HG03520 (cell line): ENCODE measurements at regions not wholly inside any gene's neighbourhood (a gene's known extent, or its start where the extent isn't known, plus 50 kb on each side); places are given as distances from the start of the nearest gene placed in this dataset.

Experiments used
- ATAC-seq: cut with Tn5 transposase; IDR thresholded peaks from one replicate; pipeline ENCODE4 v1.9.1; 2021; ENCODE audit warnings: mild to moderate bottlenecking, moderate library complexity; ENCODE audit not compliant: unreplicated experiment

DNA sequence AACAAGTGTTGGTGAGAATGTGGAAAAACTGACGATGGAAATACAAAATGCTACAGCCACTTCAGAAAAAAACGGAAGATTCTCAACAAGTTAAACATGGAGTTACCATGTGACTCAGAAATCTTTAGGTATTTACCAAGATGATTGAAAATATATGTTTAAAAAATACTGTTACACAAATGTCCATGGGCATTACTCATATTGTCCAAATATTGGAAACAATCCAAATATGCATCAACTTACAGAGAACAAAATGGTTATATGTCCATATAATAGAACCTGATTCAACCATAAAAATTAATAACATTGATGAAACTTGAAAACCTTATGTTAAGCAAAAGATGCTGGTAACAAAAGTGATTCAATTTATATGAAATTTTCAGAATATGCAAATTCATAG lies 1057.7 kb upstream of the TMEM132C start:
- no peak for ATAC-seq

DNA sequence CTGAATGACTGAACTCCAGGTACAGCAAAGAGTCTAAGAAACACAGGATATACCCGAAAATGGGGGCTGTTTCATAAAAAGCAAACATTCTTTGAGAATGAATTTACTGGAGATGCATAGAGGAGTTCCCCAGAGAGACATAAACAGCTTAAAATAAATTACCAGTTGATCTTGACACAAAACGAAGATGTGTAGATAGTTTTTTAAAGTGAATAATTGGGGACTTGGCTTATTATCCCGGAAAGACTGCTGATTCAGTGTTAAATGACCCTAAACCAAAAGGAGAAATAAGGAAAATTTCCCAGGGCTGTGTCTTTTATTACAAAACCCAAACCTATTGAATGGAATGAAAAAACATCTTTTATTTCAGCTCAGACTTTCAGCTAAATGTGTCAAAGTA lies 1052.8 kb upstream of the TMEM132C start:
- no peak for ATAC-seq

DNA sequence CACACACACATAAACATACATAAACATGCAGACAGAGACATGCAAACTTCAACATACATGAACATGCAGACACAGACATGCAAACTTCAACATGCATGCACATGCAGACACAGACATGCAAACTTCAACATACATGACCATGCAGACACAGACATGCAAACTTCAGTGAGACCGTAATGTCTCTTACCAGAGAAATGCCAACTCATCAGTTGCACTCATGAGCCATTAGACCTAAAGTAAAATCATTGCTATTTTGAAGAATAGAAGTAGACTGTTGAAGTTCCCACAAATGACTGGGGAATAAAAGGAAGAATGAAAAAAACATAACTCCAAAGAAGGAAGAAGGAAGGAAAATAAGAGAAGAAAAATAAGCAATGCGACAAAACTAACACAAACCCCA lies 1044.0 kb upstream of the TMEM132C start:
- ATAC-seq, result no peak

DNA sequence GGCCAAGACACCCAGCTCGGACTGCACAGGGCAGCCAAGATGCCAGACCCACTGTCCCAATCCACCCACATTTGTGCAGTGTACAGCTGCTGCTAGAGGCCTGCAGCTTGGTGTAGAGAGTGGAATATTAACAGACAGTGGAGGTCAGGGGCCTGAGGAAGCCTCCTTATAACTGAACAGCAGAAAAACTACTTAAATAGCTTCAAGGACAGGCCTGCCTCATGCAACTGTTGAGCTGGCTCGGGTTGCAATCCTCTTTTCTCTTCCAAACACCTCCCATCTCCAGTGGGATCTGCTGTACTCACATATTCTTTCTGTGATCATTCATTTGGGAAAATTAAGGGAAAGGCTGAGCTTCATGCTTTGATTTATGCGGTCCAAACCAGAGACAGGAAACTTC lies 1043.2 kb upstream of the TMEM132C start:
- ATAC-seq, result no peak

DNA sequence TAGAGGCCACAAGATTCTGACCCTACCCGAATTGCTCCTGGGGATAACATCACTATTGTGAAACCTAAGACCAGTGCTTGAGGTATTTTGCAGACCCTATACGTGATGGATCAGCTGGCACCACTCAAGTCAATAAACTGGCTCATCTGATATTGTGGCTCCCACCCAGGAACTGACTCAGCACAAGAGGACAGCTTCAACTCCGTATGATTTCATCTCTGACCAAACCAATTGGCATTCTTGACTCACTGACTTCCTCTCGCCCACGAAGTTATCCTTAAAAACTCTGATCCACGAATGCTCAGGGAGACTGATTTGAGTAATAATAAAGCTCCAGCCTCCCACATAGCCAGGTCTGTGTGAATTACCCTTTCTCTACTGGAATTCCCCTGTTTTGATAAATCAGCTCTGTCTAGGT lies 1036.1 kb upstream of the TMEM132C start:
- ATAC-seq, result no peak

DNA sequence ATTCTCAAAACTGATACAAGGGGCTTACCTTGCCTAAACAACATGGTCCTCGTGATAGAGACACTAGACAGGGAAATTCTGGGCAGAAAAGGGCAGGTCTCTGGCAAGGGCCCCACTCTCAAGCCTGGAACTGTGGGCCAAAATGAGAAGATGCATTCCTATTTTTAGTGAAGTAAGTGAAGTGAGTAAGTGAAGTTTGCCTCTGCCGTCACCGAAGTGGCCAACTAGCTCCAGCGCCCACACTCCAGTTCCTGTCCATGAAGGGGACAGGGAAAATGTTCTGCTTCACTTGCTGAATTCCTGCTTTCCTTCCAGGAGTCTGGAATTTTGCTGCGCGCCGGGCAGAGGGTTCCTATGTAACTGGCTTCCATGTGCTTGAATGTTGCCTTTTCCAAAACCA lies 1035.6 kb upstream of the TMEM132C start:
- ATAC-seq, result no peak

DNA sequence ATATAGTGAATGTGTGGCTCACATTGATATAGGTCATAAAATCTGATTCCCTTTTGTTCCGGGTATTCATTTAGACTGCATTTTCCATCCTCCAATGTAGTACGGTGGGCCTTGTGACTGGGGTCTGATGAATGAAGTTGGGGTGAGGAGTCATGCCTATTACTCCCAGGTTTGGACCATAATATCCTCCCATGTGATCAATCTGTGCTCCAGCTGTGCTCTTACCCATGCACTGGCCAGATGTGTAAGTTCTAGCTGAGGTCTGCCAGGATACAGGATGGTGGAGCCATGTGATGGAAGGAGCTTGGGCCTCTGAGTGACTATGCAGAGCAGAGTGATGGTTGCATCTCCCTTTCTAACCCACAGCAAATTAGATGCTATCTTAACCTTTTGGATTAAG lies 1034.0 kb upstream of the TMEM132C start:
- no peak for ATAC-seq

DNA sequence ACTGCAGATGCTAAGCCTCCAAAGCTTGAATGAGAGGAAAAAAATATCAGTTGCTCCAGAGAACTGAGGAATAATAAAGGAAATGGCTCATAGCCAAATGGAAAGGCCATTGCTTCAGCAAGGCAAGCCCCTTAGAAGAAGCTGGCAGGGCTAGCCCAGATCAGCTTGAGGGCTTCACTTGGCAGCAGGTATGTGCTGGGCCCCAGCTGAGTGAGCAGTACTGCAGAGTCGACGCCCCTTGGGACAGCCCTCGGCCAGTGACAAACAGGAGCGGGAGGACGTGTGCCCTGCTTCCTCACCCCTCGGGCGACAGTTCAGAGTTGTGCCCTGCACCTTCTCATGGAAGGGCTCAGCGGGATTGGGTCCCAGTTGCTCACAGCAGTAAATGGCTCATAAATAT lies 1031.2 kb upstream of the TMEM132C start:
- ATAC-seq, result no peak

DNA sequence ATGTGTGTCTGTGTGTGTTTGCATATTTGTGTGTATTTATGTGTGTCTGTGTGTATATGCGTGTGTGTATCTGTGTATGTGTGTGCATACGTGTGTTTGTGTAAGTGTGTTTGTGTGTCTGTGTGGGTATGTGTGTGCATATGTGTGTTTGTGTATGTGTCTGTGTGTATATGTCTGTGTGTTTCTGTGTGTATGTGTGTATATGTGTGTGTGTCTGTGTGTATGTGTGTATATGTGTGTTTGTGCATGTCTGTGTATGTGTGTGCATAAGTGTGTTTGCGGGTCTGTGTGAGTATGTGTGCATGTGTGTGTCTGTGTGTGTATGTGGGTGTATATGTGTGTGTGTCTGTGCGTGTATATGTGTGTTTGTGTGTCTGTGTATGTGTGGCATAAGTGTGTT lies 1030.5 kb upstream of the TMEM132C start:
- ATAC-seq, result no peak

DNA sequence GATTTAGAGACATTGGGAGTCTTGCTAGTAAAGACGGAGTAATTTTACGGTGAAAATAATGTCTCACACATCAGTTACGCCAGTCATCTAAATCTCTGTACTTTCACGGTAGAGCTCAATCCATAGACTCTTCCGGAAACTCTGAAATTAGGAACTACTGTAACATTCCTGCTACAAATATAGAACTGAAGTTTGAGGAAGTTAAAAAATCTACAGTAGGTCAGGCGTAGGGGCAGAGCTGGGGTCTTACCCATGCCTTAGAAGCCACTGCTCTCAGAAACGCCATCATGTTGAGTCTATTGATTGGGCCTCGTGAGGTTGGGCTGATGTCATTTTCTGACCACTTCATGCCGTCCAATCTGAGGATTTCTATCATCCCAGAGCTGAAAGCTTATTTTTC lies 1029.8 kb upstream of the TMEM132C start:
- ATAC-seq, result no peak

DNA sequence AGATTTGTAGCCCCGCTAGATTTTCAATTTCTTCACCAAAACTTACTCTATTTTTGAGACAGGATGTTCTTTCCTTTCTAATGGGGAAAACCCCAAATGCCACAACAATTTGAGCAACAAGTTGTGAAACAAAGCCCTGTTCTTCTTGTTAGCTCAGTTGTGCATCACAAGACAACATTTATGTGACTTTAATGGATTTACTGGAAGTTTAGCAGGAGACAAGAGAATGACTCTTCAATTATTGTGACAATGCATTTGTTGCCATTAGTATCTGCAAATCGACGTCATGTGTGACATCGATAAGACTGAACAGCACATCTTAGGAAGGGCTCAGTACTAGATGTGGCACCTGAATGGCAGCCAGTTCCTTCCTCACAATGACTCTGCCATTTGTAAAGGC lies 1028.9 kb upstream of the TMEM132C start:
- ATAC-seq, result no peak

DNA sequence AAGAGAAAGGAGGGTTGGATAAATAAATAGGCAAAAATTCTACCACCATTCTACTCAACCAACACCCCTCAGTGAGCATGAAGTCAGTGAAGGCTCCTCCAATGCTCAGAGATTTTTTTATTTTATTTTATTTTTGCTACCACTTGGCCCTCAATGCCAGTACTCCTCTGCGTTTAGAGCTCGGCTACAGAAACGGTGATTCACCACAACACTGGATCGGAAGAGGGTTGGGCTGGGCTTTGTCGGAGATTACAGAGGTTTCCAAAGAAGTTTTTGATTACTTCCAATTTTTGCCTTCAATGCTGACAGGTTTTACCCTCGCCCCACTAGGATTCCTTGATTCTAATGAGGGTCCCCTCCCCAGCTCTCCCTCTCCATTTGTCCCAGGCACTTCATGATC lies 1027.2 kb upstream of the TMEM132C start:
- ATAC-seq, result no peak

DNA sequence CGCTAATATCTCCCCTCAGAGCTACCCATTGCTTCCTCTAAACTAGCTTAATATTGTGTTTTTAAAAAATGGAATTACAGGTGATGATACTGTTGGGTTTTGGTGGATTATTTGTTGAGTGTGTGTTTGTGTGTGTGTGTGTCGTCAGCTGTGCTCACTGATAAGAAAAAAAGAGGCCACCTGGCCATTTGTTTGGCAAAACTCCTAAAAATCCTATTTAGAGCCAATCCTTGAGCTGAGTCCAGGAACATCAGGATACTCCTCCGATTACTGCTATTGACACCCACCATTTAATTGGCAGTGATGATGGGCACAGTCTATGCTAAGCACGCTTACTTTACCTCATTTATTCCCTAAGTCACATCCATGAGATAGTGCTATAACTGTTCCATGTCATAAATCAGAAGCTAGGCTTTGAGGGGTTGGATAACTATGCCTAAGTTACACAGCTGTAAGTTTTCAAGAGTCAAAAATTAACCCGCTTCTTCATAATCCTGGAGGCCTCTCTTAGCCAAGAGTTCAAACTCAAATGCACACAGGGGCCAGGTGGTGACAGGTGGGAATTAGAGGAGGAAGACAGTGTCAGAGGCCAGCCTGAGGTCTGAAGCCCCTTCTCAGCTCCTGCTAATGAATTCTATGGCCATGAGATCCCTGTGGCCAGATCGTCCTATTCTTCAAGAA lies 1026.6 kb upstream of the TMEM132C start:
- no peak for ATAC-seq

DNA sequence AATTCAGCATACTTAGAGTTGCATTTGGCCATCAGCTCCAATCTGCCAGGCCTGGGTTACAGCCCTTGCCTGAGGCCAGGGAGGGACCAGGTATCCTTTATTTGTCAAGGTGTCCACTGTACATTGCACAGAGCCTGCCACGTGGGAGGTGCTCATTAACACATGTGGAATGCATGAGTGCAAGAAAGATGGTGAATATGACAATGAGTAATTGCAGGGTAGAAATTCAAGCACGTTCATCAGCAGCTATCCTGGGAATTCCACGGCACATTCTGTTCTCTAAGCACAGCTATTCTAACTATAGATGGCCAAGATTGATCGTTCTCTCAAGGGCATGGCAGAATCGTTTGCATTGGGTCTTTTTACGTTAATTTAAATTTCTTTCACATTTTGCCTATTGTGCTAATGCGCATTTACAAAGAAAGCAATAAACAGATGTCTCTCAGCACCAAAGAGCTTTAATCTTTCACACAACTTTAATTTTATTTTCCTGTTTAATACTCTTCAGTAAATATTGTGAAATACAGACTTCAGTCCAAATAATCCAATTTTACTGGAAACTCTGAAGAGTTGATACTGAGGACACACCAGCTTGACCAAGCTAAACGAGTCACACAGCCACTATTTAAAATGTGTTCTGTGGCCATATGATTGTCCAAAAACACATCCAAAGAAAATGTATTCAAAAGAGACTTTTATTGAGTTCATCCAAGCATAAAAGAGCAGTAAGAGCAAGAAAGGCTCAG lies 1025.7 kb upstream of the TMEM132C start:
- ATAC-seq, result no peak

DNA sequence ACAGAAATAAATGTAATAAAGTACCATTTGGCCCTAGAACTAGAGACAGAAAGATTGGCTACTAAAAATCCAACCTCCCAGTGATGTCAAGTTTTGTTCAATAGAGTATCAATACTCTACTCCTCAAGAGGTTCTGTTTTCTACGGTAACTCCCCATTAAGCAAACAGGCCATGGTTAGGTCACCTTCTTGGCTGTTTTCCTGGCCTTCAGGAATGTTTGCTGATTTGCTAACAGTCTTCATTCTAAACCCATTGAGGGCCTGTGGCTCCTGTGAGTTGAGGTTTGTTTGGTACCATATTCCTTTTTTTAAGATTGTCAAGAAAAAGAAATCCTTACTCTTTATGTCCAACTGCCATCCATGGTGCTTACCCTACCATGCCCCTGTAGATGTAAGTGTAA lies 1022.0 kb upstream of the TMEM132C start:
- no peak for ATAC-seq

DNA sequence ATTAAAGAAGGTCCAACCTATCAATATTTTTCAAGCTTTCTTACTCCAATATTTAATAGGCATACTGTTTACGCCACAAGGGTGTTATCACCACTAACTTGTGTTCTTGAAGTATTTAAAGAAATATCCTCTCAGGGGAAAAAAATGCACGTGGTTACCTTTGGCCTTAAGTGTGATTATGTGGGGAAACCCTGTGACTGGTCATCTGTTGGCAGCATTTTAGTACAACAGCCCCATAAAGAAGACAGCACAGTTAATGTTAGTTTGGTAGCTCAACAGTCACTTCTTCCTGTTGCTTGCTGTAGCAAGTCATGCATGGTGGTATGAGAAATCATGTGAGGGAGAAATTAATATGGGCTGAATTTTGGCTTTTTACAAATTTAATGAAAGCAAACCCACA lies 1021.5 kb upstream of the TMEM132C start:
- no peak for ATAC-seq

DNA sequence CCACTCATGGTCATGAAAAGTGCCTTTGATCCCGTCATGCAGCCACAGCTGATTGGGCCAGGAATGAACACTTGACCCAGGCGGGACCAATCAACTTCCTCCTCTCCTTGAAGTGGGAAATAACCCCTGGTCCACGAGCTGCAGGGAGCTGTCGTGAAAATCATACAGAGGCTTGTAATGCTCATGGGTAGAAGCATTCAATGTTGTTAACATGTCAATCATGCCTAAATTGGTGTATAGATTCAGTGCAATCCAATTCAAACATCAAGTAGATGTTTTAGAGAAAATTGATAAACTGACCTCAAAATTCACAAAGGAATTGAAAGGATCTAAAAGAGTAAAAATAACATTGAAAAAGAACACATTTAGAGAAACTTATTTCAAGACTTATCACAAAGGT lies 1019.0 kb upstream of the TMEM132C start:
- ATAC-seq, result no peak

DNA sequence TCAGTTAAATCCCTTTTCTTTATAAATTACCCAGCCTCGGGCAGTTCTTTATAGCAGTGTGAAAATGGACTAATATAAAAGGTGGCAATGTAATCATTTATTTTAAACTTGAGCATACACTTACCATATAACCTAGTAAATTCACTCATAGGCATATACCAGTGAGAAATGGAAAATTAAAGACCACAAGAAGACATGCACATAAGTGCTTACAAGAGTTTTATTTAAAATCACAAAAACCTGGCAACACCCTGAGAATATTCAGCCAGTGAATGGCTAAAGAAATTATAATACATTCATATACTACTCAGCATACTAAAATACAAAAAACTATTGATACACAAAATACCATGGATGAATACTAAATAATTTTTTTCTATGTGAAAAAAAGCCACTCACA lies 1017.5 kb upstream of the TMEM132C start:
- ATAC-seq, result no peak

DNA sequence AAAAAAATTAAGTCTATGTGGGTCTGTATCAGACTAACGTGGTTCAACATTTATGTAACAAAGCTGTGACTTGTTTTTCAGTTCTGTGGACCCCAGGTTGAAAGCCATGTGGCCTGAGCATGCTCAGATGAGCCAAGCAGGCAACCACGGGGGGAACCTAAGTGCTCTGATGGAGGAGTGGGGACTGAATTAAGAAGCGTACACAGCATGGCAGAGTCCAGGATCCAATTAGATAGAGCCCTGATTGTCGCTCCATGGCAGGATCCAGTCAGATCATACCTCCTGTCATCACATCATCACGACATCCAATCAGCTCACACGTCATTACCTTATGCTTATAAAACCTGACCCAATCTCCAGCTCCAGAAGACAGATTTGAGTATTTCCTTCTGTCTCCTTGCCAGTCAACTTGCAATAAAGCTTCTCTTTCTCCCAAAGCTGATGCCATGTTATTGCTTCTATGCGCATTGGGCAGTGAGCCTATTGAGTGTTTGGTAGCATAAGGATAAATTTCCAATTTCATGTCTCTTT lies 1013.1 kb upstream of the TMEM132C start:
- no peak for ATAC-seq

DNA sequence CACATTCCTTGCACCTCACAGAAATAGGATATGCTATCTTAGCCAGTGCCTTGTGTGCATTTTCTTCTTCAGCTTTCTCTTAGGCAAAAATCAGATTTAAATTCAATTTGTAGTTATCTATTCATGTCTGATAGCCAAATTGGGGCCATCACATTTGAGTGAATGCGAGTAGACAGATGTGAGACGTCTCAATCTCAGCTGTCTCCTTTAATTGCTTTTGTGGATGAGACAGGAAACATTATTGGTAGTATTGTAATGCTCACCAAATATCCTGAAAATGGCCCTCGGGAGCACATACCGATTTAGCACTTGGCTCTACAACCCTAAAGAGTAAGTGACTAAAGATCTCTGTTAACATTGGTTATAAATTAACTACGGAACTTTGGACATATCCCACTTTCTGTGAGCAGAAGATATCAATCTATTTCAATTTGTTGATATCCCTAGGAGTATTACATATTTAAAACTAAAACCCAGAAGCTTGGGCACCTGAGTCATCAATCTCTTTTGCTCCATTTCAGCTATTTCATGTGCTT lies 1012.5 kb upstream of the TMEM132C start:
- no peak for ATAC-seq

DNA sequence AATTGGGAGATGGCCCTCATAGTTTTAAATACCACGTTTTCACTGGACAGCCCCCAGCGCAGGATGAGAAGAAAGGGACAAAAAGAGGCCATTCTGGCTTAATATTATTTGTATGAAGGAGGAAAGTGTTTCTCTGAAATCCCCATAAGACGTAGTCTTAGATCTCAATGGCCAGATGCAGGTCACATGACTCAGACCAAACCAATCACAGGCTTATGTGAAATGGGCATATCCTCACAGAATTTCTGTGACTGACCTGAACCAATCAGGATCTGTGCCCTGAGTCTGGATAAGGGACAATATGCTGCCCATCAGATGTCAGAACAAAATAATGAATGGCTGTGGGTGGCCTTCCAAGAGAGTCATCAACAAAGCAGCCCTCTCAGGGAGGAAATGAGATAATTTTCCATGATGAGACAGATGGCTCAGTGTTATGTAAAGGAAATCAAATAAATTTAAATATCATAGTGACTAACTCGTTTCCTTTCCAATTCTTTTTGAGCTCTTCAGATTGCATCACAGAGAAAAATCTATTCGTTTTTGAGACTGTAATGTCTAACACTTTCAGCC lies 1009.5 kb upstream of the TMEM132C start:
- no peak for ATAC-seq

DNA sequence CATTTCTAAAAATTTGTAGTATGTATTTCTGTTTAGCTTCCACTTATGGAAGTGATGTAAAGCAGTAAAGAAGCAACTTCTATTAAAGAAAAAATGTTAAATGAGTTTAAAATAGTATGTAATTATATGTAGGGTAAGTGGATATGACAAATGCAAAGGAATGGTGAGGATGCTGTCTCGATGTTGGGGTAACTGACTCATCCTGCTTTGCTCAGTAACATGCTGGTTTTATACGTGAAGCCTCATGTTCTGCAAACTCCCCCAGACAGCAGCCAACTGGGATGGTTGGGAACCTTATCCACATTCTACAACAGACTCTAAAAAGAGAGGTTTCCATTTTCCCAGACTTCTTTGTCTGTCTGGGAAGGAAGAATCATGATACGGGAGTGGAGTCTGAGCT lies 1006.4 kb upstream of the TMEM132C start:
- no peak for ATAC-seq
